GM21786 (cell line): ENCODE measurements at regions not wholly inside any gene's neighbourhood (a gene's known extent, or its start where the extent isn't known, plus 50 kb on each side); places are given as distances from the start of the nearest gene placed in this dataset.

ENCODE experiments used
- ATAC-seq: cut with Tn5 transposase; IDR thresholded peaks from one replicate; pipeline ENCODE4 v1.9.1; 2021; ENCODE audit not compliant: unreplicated experiment

- ATAC-seq = no peak
These were observed 140.8 kb upstream of the ADAMTSL1 start for GRCh38 chr9:18333157-18333556.

DNA sequence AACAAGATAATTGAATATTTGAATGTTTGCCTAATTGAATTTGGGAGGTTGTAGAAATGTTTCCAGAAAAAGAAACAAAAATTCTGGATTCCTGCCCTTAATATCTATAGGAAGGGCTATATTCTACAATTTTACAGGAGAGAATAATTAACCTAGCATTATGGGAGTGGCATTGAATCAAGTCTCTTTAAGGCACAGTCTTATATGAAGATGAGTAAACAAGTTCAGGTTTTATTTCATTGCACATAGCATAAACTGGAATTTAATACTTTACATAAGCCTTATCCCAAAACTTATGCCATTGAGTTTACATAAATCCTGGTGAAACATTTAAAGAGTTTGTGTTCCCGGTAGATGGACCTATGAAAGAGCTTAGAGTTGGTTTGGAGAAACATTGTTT, 138.1 kb upstream of the ADAMTSL1 start:
- no peak for ATAC-seq

- ATAC-seq = no peak
These were observed 135.9 kb upstream of the ADAMTSL1 start for GRCh38 chr9:18338042-18338441.

GRCh38 chr9:18343784-18344183, 130.2 kb upstream of the ADAMTSL1 start:
- ATAC-seq = no peak

GRCh38 chr9:18346745-18347144, 127.2 kb upstream of the ADAMTSL1 start:
- no peak for ATAC-seq

DNA sequence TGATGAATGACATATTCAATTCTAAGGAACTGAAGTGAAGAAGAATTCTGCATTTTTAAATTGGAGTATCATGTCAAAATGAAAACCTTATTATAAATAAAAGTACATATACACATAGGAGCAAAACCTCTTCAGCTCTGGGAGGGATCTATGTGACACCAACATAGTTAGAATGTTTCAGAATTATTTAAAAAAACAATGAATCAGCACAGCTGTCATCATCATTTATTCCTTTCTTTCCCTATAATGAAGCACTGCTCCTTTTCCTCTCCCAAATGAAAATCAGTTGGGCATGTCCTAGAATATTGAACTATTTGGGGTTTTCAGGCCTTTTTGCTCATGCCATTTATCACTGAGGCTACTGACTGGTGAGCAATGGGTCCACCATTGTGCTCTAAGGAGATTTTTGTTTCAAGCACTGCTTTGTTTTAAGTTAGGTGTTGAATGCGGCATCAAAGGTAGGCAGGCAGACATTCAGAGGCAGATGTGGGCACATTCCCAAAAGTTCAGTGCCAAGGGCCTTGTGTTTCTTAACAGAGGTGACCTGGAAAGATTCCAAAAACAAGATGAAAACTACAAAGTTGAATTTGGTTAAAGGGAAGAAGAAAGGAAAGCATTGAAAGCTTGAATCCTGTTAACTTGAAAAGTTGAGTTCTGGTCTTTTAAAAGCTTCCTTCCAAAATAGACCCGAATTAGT, 126.4 kb upstream of the ADAMTSL1 start:
- ATAC-seq = no peak

DNA sequence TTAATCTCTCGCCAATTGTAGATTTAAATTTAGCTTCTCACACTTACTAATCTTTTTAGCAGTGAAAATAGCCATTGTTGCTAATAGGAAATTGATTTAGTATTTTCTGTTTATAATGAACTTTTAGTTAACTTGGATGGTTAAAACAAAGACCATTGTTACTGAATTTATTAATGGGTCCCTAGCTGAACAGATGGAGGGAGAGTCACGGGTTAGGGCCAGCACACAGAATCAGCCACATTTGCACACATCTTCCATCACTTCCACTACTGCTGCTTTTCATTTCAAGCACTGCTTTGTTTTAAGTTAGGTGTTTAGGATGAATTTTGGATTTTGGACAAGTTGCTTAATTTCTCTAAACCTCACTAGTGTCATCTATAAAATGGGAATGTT, 125.9 kb upstream of the ADAMTSL1 start:
- no peak for ATAC-seq

GRCh38 chr9:18349530-18349929, 124.4 kb upstream of the ADAMTSL1 start:
- ATAC-seq = no peak

GRCh38 chr9:18350036-18350435, 123.9 kb upstream of the ADAMTSL1 start:
- no peak for ATAC-seq

DNA sequence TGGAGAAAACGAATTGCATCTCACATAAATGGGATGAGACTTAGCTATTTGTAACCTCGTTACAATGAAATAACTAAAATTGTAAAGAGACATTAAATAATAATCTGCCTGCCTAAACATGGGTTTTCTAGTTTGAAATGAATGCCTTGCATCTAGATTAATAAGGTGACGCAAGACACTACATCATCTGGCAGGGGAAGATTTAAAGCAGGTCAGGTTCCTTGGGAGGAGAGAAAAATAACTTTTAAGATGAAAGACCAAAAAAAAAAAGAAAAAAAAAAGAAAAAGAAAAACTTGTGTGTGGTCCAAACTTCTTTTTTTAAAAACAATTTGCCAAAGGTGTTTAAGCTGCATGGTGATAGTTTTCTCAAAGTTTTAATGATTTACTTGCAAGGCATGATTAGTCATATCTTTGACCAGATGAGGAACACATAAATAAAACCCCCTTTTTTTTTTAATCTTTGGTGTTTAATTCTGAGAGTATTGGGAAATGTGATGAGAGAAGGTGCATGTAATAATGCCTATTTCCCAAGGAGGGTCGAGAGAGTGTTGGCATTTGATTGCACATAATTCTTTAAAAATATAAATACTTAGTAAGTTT, 122.9 kb upstream of the ADAMTSL1 start:
- ATAC-seq = no peak

DNA sequence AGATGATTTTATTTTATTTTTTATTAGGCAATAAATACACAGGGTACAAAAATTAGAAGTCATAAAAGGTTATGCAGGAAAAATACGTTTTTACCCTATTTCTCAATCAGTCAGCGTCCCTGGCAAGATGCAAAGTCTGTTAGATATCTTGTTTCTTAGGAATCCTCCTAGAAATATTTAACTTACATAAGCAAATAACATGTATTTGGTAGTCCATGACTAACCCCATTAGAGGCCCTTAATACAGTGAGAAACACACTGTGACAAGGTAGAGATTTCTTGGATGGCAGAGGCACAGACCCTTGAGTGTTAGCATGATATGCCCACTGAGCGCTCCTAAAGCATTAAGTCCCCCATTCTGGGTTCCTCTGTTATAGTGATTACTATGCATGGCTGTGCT, 121.2 kb upstream of the ADAMTSL1 start:
- ATAC-seq = no peak

DNA sequence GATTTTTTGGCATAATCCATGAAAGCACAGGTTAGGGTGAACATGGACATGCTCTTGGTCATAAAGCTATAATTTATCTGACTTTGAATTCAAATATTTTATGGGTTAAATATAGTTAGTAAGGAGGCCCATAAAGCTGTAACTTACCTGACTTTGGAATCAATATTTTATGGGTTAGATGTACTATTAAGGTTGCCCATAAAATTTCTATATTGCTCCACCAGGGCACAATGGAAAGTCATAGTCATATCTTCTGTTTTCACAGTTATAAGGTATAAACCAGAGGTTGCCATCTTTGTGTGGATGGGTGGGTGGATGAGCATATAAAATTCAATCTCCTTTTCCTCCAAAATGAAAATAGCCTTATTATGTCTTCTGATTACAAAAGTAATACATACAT, 120.5 kb upstream of the ADAMTSL1 start:
- ATAC-seq = no peak

GRCh38 chr9:18357321-18357720, 116.6 kb upstream of the ADAMTSL1 start:
- ATAC-seq = no peak

- ATAC-seq = no peak
These were observed 115.6 kb upstream of the ADAMTSL1 start for GRCh38 chr9:18358325-18358724.

GRCh38 chr9:18359335-18359734, 114.6 kb upstream of the ADAMTSL1 start:
- no peak for ATAC-seq

DNA sequence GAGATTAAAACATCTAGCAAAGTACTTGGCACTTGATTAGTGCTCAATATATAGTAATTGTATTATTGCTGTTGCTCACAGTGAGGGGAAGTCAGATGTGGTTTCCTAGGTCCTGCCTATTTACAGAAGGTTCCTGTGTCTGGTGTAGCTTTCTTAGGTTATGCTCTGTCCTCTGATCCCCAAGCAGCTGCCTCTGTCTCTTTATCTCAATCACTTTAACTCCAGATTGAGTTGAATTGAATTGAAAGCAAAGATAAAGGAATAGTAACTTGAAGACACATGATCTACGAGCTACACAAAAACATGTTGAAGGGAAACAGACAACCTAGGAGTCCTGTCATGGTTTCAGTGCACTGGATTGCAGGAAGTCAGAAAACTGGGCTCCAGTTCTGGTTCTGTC, 113.9 kb upstream of the ADAMTSL1 start:
- no peak for ATAC-seq

DNA sequence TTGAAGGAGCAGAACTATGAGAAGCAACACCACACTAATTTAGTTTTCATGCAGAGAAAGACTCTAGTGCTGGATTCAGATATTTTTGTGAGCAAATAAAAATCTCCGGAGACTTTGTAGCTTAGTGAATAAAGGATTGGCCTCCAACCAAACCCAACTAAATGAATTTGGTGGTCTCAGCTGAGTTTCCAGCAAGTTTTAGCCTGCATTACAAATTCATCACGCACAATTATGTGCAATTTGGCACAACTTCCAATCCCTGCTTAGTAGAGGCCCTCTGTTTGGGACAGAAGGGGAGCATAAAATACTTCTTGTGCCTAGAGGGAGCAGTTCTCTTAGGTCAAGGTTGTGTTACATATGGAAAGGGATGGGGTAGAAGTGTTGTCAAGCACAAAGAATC, 112.3 kb upstream of the ADAMTSL1 start:
- no peak for ATAC-seq

- ATAC-seq = no peak
These were observed 111.8 kb upstream of the ADAMTSL1 start for GRCh38 chr9:18362166-18362565.

DNA sequence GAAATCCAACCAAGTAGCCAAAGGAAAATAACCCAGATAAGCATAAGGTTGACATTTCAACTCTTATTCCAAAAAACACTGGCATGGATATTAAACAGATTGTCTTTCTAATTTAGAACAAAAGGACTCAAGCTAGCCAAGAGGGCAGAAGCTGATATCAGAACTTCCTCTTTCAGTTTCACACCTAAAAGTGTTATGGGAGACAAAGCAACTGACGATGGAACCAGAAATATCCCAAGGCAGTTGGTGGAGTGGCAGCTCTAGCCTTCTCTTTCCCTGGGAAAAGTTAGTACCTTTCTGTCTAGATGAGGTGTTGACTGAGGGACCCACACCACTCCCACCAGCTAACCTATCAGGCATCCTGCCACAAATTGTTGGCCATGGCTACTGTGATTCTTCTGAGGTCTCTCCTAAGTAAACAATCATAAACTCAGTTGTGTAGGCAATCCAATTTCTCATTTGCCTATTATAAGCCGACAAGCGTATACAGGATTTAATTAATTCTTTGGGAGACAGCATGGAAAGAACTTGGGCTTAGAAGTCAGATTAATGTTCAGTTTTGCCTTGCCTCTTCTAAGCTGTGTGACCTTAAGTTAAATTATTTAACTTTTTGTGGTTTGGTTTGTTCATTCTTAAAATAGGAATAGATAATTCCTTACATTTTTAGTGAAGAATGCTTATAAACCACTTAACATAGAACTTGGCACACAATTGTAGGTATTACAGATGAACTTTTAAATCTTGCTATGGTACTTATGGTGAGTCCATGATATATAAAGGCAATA, 110.9 kb upstream of the ADAMTSL1 start:
- peak; percentile 44 for ATAC-seq

DNA sequence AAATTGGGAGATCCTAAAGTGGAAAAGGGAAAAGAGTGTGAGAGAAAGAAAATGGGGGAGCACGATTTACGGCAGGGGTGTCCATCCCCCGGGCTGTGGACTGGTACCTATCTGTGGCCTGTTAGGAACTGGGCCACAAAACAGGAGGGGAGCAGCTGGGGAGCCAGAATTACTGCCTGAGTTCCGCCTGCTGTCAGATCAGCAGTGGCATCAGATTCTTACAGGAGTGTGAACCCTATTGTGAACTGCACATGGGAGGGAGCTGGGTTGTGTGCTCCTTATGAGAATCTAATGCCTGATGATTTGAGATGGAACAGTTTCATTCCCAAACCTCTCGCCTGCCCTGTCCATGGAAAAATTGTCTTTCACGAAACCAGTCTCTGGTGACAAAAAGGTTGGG, 108.3 kb upstream of the ADAMTSL1 start:
- no peak for ATAC-seq

DNA sequence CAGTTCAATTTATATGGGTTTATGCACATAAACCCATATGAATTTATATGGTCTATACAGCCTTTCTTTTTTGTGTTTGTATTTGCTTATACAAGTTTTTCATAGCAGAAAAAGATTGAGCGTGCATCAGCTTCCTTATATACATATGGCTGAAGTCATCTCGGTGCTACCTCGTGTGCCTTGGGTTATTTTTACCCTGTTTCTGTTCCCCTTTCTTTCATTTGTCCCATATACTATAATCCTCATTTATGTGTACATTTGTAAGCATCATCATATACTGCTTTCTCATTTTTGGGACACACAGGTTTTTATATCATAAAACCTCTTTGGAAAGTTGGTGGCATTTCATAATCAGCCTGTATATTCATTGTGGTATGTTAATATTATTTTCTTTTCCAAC, 107.8 kb upstream of the ADAMTSL1 start:
- peak; percentile 81 for ATAC-seq

DNA sequence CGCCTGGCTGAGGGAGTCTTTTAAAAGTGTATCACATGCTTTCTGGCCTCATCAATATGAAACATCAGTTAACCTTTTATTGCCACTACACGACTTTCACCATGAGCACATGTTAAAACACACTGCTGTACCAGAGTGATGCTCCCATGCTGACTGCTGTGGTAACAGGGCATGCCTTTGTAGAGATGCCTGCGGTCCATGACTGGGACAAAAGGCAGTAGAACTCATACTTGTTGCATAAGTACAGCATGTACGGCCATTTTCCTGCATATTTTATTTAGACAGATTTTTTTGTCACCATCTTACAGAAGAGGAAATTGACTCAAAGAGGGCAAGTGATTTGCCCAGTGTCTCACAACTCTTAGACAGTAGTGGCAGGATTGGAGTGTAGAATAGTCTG, 105.7 kb upstream of the ADAMTSL1 start:
- ATAC-seq = no peak
